ENCODE measurements at regions not wholly inside any gene's neighbourhood (a gene's known extent, or its start where the extent isn't known, plus 50 kb on each side); places are given as distances from the start of the nearest gene placed in this dataset.

- TF ChIP-seq TAF1 (IDR thresholded peaks at IDR 0.05; ENCODE audit: borderline replicate concordance, insufficient read depth, low read length) (no peak), POLR2AphosphoS5 (IDR thresholded peaks at IDR 0.05; ENCODE audit: low read depth, low read length) (no peak), SIN3A (IDR thresholded peaks at IDR 0.05; ENCODE audit: borderline replicate concordance, insufficient read depth, low read length) (no peak), REST (IDR thresholded peaks at IDR 0.05; ENCODE audit: insufficient read depth in 1 of 2, low read depth in 2 of 2, low read length in 2 of 2) (no peak)
Observed at GRCh38 chr2:180258041-180258537, 251.0 kb upstream of the CWC22 start.
